CD4-positive, alpha-beta T cell (primary cell): ENCODE measurements at regions not wholly inside any gene's neighbourhood (a gene's known extent, or its start where the extent isn't known, plus 50 kb on each side); places are given as distances from the start of the nearest gene placed in this dataset.

Source experiments
- ATAC-seq: fragments of 200-7000 bp; cut with Tn5 transposase; one replicate; pipeline ENCODE4 v1.10.0; 2022; ENCODE audit warnings: mild to moderate bottlenecking; ENCODE audit not compliant: poor library complexity
- CTCF ChIA-PET: fragments of 350-600 bp; sonication (Branson Sonifier 250); formaldehyde crosslinking; loops from one replicate; lab custom pipeline; 2021; ENCODE audit warnings: antibody characterized with exemption, inconsistent platforms; lab: Charles Lee
- POLR2A ChIA-PET: fragments of 350-600 bp; sonication (Branson Sonifier 250); formaldehyde crosslinking; loops from one replicate; lab custom pipeline; 2021; ENCODE audit warnings: antibody characterized with exemption, inconsistent platforms; lab: Charles Lee
- DNase-seq, 14 experiments: peaks; one replicate each; pipeline ENCODE4 v3.0.0-alpha.2; 2013 to 2020; ENCODE audit warnings: mixed read lengths in 2 of 14
- H3K27ac ChIP-seq, 2 donors: one replicate each; pipeline versions ENCODE4 v1.5.1 to v1.7.0; 2013; ENCODE audit warnings: low read length in 2 of 2, low read depth in 1 of 2, mild to moderate bottlenecking in 1 of 2
- H3K27me3 ChIP-seq, 2 experiments: 1 replicate in 1 of 2; 2 replicates in 1 of 2; pipeline versions ENCODE4 v1.6.1 to v1.7.0; 2013; ENCODE audit warnings: low read length in 2 of 2, control low read depth in 1 of 2, mild to moderate bottlenecking in 1 of 2, moderate library complexity in 1 of 2; ENCODE audit not compliant: insufficient read depth in 2 of 2, control insufficient read depth in 1 of 2
- H3K36me3 ChIP-seq: one replicate; pipeline ENCODE4 v1.6.1; 2013; ENCODE audit warnings: low read length, control low read depth; ENCODE audit not compliant: insufficient read depth
- H3K4me1 ChIP-seq: one replicate; pipeline ENCODE4 v1.6.1; 2013; ENCODE audit warnings: low read length, control low read depth; ENCODE audit not compliant: insufficient read depth
- H3K4me3 ChIP-seq: one replicate; pipeline ENCODE4 v1.5.1; 2013; ENCODE audit warnings: mild to moderate bottlenecking, low read length, moderate library complexity
- H3K9me3 ChIP-seq, 2 experiments: 1 replicate in 1 of 2; 2 replicates in 1 of 2; pipeline versions ENCODE4 v1.6.1 to v1.7.0; 2013; ENCODE audit warnings: low read length in 2 of 2, mild to moderate bottlenecking in 2 of 2, control low read depth in 1 of 2, moderate library complexity in 1 of 2; ENCODE audit not compliant: control insufficient read depth in 1 of 2, insufficient read depth in 1 of 2
- H3K27ac Mint-ChIP-seq: one replicate; pipeline ENCODE4 v1.8.0; 2020; ENCODE audit warnings: mixed read lengths
- H3K27me3 Mint-ChIP-seq: one replicate; pipeline ENCODE4 v1.8.0; 2021; ENCODE audit warnings: mixed read lengths
- H3K36me3 Mint-ChIP-seq: one replicate; pipeline ENCODE4 v1.8.0; 2021; ENCODE audit warnings: low read depth, mixed read lengths
- H3K4me1 Mint-ChIP-seq: one replicate; pipeline ENCODE4 v1.8.0; 2021; ENCODE audit warnings: low read depth, mixed read lengths
- H3K4me3 Mint-ChIP-seq: one replicate; pipeline ENCODE4 v1.8.0; 2020; ENCODE audit warnings: mild to moderate bottlenecking, mixed read lengths
- H3K9me3 Mint-ChIP-seq: one replicate; pipeline ENCODE4 v1.8.0; 2020; ENCODE audit warnings: mixed read lengths
- intact Hi-C, 2 experiments: fragments of 100-400 bp; cut with DNase I in 1 of 2; cut with micrococcal nuclease in 1 of 2; formaldehyde crosslinking; loops; one replicate each; pipeline versions ENCODE4 v1.15.1 to v1.9.0; 2023 to 2025; cut with DNase I, micrococcal nuclease
- TF ChIP-seq, protein P1 (sequence below): fragments of 200-600 bp; IDR thresholded peaks from one replicate; pipeline ENCODE4 v1.8.0; 2022; ENCODE audit warnings: antibody characterized with exemption, mild to moderate bottlenecking

DNA sequence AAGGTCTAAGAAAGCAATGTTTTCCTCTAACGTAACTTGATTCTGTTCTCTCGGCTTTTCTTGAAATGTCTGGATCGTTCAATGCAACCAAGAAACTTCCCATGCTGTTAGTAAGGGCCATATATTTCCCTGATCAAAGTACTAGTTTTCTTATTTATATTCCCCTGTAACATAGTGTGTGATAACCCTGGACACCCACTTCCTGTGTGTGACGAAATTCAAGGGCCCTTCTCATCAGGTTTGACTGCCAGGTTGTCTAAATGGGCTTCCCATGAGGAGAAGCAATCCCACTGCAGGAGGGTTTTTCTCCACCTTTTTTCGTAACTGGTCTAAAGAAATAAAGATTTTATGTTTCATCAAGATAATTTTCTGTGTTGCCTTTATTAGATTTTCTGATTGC, 102.6 kb upstream of the RPS6KA2 start:
- H3K27ac Mint-ChIP-seq: peak overlapping the region; percentile 64
- Histone ChIP-seq H3K4me1 (no peaks in the 10 kb centered on the region), H3K9me3 (no peaks in the 10 kb centered on the region), H3K4me3 (no peak overlapping the region), H3K36me3 (no peaks in the 10 kb centered on the region), H3K27me3 (no peaks in the 10 kb centered on the region), H3K27ac (no peak overlapping the region)
- no peaks in the 10 kb centered on the region for H3K27me3 Mint-ChIP-seq
- H3K4me1 Mint-ChIP-seq: peaks cover 15% of the 10 kb centered on the region
- ChIA-PET POLR2A (no interaction called here), CTCF (no interaction called here)
- TF ChIP-seq, protein P1, sequence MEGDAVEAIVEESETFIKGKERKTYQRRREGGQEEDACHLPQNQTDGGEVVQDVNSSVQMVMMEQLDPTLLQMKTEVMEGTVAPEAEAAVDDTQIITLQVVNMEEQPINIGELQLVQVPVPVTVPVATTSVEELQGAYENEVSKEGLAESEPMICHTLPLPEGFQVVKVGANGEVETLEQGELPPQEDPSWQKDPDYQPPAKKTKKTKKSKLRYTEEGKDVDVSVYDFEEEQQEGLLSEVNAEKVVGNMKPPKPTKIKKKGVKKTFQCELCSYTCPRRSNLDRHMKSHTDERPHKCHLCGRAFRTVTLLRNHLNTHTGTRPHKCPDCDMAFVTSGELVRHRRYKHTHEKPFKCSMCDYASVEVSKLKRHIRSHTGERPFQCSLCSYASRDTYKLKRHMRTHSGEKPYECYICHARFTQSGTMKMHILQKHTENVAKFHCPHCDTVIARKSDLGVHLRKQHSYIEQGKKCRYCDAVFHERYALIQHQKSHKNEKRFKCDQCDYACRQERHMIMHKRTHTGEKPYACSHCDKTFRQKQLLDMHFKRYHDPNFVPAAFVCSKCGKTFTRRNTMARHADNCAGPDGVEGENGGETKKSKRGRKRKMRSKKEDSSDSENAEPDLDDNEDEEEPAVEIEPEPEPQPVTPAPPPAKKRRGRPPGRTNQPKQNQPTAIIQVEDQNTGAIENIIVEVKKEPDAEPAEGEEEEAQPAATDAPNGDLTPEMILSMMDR: no peak
- no peaks in the 10 kb centered on the region for H3K36me3 Mint-ChIP-seq
- H3K4me3 Mint-ChIP-seq: no peak overlapping the region
- intact Hi-C loops: no loop called here
- no peaks in the 10 kb centered on the region for H3K9me3 Mint-ChIP-seq
- no peak for DNase-seq
- peak; percentile 54 for ATAC-seq

DNA sequence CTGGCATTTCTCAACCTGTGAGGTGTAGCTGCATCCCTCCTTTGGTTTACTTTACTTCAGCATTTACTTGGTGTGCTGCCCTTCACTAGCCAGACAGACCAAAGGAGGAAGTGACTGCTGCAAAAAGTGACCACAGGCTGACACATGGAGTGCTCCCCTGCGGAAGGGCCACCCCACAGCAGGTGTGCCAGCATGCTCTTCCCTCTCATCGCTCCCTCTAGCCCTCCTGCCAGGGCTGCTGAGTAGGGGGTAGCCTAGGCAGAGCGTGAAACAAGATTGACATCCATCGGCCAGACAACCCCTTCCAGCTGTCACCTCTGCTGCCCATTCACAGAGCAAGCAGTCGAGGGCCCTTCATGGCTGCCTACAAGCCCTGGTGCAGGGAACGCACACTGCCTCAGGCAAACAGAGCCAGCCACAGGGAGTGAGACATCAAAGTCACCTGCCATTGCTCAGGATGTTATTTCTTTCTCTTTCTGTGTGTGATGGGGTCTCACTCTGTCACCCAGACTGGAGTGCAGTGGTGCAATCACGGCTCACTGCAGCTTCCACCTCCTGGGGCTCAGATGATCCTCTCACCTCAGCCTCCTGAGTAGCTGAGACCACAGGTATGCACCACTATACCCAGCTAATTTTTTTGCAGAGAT, 102.0 kb upstream of the RPS6KA2 start:
- Mint-ChIP-seq H3K27ac (peak overlapping the region; percentile 64), H3K9me3 (no peaks in the 10 kb centered on the region)
- CTCF ChIA-PET: no interaction called here

DNA sequence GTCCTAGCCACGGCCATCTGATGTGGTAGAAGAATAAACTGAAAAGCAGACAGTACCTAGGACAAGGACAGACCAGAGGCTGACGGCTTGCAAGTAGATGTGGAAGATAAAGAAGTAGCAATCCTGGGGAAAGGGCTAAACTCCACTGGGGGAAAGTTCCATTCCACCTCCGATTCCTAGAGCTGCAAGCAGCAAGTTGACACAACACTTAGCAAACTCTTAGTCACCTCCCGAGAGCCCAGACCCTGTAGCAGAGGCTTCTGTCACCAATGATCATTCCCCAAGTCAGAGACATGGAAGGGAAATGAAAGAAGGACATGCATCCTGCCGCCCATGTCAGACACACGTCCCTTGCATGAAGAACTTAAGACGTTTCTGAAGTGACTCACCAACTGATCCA, 99.2 kb upstream of the RPS6KA2 start:
- intact Hi-C loops: no loop called here
- ATAC-seq (no peak), DNase-seq (no peak)
- ChIA-PET CTCF (no interaction called here), POLR2A (no interaction called here)
- no peaks in the 10 kb centered on the region for H3K27me3 Mint-ChIP-seq
- Histone ChIP-seq H3K9me3 (no peaks in the 10 kb centered on the region), H3K4me3 (no peak overlapping the region), H3K4me1 (no peaks in the 10 kb centered on the region), H3K27ac (no peak overlapping the region), H3K36me3 (no peaks in the 10 kb centered on the region), H3K27me3 (no peaks in the 10 kb centered on the region)
- no peak overlapping the region for H3K4me3 Mint-ChIP-seq
- no peaks in the 10 kb centered on the region for H3K9me3 Mint-ChIP-seq
- TF ChIP-seq, protein P1: no peak
- no peaks in the 10 kb centered on the region for H3K36me3 Mint-ChIP-seq
- no peak overlapping the region for H3K27ac Mint-ChIP-seq
- peaks cover 15% of the 10 kb centered on the region for H3K4me1 Mint-ChIP-seq

More for the DNA sequence above, 102.0 kb upstream of the RPS6KA2 start:
- DNase-seq (no peak), ATAC-seq (peak; percentile 24)
- H3K27me3 ChIP-seq: no peaks in the 10 kb centered on the region
- POLR2A ChIA-PET: no interaction called here
- no peaks in the 10 kb centered on the region for H3K9me3 ChIP-seq
- TF ChIP-seq, protein P1: no peak
- no peak overlapping the region for H3K4me3 ChIP-seq
- Mint-ChIP-seq H3K4me3 (no peak overlapping the region), H3K36me3 (no peaks in the 10 kb centered on the region), H3K27me3 (no peaks in the 10 kb centered on the region), H3K4me1 (peaks cover 15% of the 10 kb centered on the region)
- no peak overlapping the region for H3K27ac ChIP-seq
- H3K36me3 ChIP-seq: no peaks in the 10 kb centered on the region
- no peaks in the 10 kb centered on the region for H3K4me1 ChIP-seq
- intact Hi-C loops: no loop called here
